Heart right ventricle (tissue), 16 donors: ENCODE measurements at regions not wholly inside any gene's neighbourhood (a gene's known extent, or its start where the extent isn't known, plus 50 kb on each side); places are given as distances from the start of the nearest gene placed in this dataset.

Experiments
- ATAC-seq, 8 donors: fragments of 200-7000 bp; cut with Tn5 transposase; one replicate each; pipeline ENCODE4 v1.9.1; 2020; ENCODE audit warnings: mild to moderate bottlenecking in 8 of 8, moderate library complexity in 8 of 8, moderate number of reproducible peaks in 1 of 8
- DNase-seq, 2 donors: peaks; one replicate each; pipeline ENCODE4 v3.0.0-alpha.2; 2020
- H3K27ac ChIP-seq, 10 donors: fragments of 200-600 bp; sonication (generic) in 2 of 10; one replicate each; pipeline versions ENCODE4 v1.5.0 to v1.8.0; 2020 to 2022; ENCODE audit warnings: mild to moderate bottlenecking in 3 of 10
- H3K27me3 ChIP-seq, 7 donors: fragments of 200-600 bp; one replicate each; pipeline ENCODE4 v1.8.0; 2021 to 2022; ENCODE audit warnings: mild to moderate bottlenecking in 2 of 7
- H3K36me3 ChIP-seq, 9 donors: fragments of 200-600 bp; sonication (generic) in 1 of 9; one replicate each; pipeline versions ENCODE4 v1.5.0 to v1.8.0; 2020 to 2022; ENCODE audit warnings: mild to moderate bottlenecking in 2 of 9
- H3K4me1 ChIP-seq, 9 donors: fragments of 200-600 bp; sonication (generic) in 1 of 9; one replicate each; pipeline versions ENCODE4 v1.5.0 to v1.8.0; 2020 to 2022; ENCODE audit warnings: mild to moderate bottlenecking in 4 of 9
- H3K4me3 ChIP-seq, 10 donors: fragments of 200-600 bp; sonication (generic) in 2 of 10; one replicate each; pipeline versions ENCODE4 v1.5.0 to v1.8.0; 2020 to 2022; ENCODE audit warnings: mild to moderate bottlenecking in 7 of 10, moderate library complexity in 2 of 10
- H3K9me3 ChIP-seq, 11 donors: fragments of 200-600 bp in 10 of 11; sonication (generic) in 2 of 11; one replicate each; pipeline versions ENCODE4 v1.5.0 to v1.8.0; 2013 to 2022; ENCODE audit warnings: mild to moderate bottlenecking in 2 of 11, control low read depth in 1 of 11, moderate library complexity in 1 of 11
- WGBS, 2 donors: extraction: QIAGEN DNeasy Blood & Tissue Kit; methylation state at CpG; one replicate each; pipeline ENCODE4 v1.1.7; 2013; ENCODE audit warnings: inconsistent platforms in 1 of 2; 5-methylcytosine and 5-hydroxymethylcytosine counted together
- intact Hi-C, 10 donors: fragments of 100-400 bp; cut with DNase I; formaldehyde crosslinking; loops; one replicate each; pipeline versions ENCODE4 v1.11.1 to v1.14.2; 2022
- TF ChIP-seq, protein P1 (sequence below), 9 donors: fragments of 200-600 bp; sonication (generic) in 2 of 9; IDR thresholded peaks; one replicate each; pipeline versions ENCODE4 v1.5.0 to v1.8.0; 2021 to 2022; ENCODE audit warnings: antibody characterized with exemption in 9 of 9, mild to moderate bottlenecking in 5 of 9, moderate library complexity in 1 of 9
- donor health status: Arrhythmogenic right ventricular cardiomyopathy.
- donor health status: ischemic (EF 13 %, LVEDD 7.1; RV severe dilation, severe dysfunction).
- donor health status: healthy with polysubstance abuse.
- donor health status: DM: no; HTN: yes; CAD: no.
- donor health status: DM: no; HTN: no; CAD: no.
- donor health status: ischemic (EF 25% LVEDD 6.9; RV normal size, moderate dysfunction).
- donor health status: ischemic (EF 25% LVEDD 5.7; RV mildly dilated, moderate dysfunction).
- donor health status: healthy.
- donor health status: DM: yes; HTN: yes; CAD: no.
- donor health status: Ischemic cardiomyopathy.
- donor health status: ischemic (EF 35%, LVEDD 5.7; RV mildly dilated, moderate dysfunction).
- donor health status: nonischemic (EF 11% LVEDD 7.7; RV severe dilation, severe dysfunction).
- donor health status: DM: yes; HTN: yes; CAD: no.
- donor health status: PGD.
- donor health status: ischemic (EF 29% LVEDD 5.4; RV normal size, mild dysfunction).
- donor health status: nonischemic (EF 23%, LVEDD 6.1; RV moderate dilation, normal function).

DNA sequence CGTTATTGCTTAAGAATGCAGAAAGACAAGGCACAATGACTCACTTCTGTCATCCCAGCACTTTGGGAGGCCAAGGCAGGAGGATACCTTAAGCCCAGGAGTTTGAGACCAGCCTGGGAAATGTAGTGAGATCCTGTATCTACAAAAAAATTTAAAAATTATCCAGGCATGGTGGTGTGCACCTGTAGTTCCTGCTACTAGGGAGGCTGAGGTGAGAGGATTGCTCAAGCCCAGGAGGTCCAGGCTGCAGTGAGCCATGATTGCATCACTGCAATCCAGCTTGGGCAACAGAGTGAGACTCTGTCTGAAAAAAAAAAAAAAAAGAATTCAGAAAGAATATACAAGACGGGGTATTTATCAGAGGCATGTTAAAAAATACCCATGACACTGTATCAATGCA, 182.0 kb upstream of the SPOPL start:
- no peak overlapping the region for H3K4me3 ChIP-seq
- H3K4me1 ChIP-seq, result no peaks in the 10 kb centered on the region
- H3K27ac ChIP-seq, result no peak overlapping the region
- no peaks in the 10 kb centered on the region for H3K36me3 ChIP-seq
- TF ChIP-seq, protein P1, sequence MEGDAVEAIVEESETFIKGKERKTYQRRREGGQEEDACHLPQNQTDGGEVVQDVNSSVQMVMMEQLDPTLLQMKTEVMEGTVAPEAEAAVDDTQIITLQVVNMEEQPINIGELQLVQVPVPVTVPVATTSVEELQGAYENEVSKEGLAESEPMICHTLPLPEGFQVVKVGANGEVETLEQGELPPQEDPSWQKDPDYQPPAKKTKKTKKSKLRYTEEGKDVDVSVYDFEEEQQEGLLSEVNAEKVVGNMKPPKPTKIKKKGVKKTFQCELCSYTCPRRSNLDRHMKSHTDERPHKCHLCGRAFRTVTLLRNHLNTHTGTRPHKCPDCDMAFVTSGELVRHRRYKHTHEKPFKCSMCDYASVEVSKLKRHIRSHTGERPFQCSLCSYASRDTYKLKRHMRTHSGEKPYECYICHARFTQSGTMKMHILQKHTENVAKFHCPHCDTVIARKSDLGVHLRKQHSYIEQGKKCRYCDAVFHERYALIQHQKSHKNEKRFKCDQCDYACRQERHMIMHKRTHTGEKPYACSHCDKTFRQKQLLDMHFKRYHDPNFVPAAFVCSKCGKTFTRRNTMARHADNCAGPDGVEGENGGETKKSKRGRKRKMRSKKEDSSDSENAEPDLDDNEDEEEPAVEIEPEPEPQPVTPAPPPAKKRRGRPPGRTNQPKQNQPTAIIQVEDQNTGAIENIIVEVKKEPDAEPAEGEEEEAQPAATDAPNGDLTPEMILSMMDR (IDR thresholded peaks at IDR 0.05), result no peak
- WGBS, 2 donors, result 74 to 77% methylated on average over 2 of the region's 2 CpGs
- DNase-seq (no peak), ATAC-seq (no peak)
- intact Hi-C loops, result no loop called here
- peaks cover 0 to 9% (median 0%) of the 10 kb centered on the region in 11 donors for H3K9me3 ChIP-seq
- no peaks in the 10 kb centered on the region for H3K27me3 ChIP-seq

DNA sequence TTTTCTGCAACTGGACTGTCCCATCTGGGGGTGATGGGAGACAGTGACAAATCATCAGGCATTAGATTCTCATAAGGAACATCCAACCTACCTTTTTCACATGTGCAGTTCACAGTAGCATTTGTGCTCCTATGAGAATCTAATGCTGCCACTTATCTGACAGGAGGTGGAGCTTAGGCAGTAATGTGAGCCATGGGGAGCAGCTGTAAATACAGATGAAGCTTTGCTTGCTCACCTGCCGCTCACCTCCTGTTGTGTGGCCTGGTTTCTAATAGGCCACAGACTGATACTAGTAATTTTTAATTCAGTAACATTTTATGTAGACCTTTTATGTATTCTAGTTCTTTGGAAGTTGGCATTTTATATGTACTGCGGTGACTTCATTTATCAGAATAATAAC, 180.1 kb upstream of the SPOPL start:
- Histone ChIP-seq H3K27ac (no peak overlapping the region), H3K27me3 (no peaks in the 10 kb centered on the region), H3K36me3 (no peaks in the 10 kb centered on the region), H3K4me1 (no peaks in the 10 kb centered on the region), H3K9me3 (peaks cover 0 to 2% (median 0%) of the 10 kb centered on the region in 11 donors), H3K4me3 (no peak overlapping the region)
- intact Hi-C loops, result no loop called here
- DNase-seq, result no peak
- WGBS, 2 donors, result 93 to 97% methylated on average over 2 of the region's 2 CpGs
- TF ChIP-seq, protein P1 (IDR thresholded peaks at IDR 0.05), result no peak
- no peak for ATAC-seq

DNA sequence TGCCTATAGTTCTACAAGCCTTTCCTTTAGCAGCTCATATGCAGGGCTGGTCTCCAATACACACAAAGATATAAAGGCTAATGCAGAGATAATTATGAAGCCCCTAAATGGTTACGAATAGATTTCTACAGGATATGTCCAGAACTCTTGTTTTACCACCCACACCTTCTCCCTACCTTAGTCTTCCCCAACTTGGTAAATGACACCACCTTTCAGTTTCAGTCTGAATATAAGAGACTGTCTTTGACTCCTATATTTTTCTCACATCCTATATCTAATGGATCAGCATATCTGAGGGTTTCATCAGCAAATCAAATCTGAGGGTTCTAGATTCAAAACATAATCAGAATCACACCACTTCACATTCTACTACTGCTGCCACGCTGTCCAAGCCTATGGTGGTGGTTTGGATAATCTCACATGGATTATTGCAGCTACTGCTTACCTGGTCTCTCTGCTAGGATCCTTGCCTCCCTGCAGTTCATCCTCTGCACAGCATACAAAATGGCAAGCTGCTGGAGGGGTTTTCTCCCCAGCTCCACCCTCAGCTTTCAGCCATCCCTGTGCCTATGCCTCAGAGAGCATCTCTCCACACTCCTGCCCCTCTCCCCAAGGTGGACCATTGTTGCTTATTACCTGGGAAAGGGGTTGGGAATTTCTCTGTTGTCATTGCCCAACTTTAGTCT, 178.0 kb upstream of the SPOPL start:
- H3K36me3 ChIP-seq, result no peaks in the 10 kb centered on the region
- H3K4me3 ChIP-seq, result no peak overlapping the region
- no peaks in the 10 kb centered on the region for H3K27me3 ChIP-seq
- H3K4me1 ChIP-seq, result no peaks in the 10 kb centered on the region
- TF ChIP-seq, protein P1 (IDR thresholded peaks at IDR 0.05), result no peak
- peaks cover 0 to 2% (median 0%) of the 10 kb centered on the region in 11 donors for H3K9me3 ChIP-seq
- H3K27ac ChIP-seq, result no peak overlapping the region
- no peak for DNase-seq
- 93 to 97% methylated on average over 2 of the region's 2 CpGs for WGBS, 2 donors
- no peak for ATAC-seq
- intact Hi-C loops, result no loop called here

DNA sequence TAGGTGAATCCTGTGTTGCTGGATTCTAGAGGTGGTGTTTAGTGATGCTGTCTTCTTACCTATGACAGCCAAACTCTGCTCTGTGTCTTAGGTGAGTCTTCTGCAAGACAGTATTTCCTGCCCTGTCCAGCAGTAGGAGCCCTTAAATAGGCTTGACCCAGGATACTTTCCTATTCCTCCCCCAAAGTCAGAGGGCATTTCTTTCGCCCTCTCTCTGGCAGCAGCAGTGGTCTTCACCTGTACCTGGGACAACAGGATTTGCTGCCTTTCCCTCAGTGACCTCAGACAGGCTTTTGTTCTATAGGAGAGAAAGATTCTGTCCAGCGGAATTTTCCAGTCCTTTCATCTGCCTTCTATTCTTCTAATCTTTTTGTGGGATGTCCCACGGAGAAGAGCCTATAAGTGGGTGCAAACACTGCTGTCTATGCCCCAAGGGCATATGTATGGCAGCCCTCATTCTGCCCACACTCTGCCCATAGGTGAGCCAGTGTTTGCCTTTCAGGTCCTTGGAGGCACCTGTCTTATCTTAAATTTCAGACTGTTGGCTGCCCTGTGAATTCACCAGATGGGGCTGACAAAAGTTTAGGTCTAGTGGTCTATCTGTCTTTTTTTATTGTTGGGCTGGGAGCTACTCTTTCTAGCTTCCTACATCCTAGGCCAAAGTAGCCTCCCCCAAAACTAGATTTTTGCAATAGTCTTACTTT, 177.3 kb upstream of the SPOPL start:
- ATAC-seq (no peak), DNase-seq (no peak)
- no peaks in the 10 kb centered on the region for H3K36me3 ChIP-seq
- H3K27me3 ChIP-seq, result no peaks in the 10 kb centered on the region
- H3K4me3 ChIP-seq, result no peak overlapping the region
- peaks cover 0 to 2% (median 0%) of the 10 kb centered on the region in 11 donors for H3K9me3 ChIP-seq
- H3K4me1 ChIP-seq, result no peaks in the 10 kb centered on the region
- 82 to 88% methylated on average over 3 of the region's 3 CpGs for WGBS, 2 donors
- H3K27ac ChIP-seq, result no peak overlapping the region
- TF ChIP-seq, protein P1 (IDR thresholded peaks at IDR 0.05), result no peak
- intact Hi-C loops, result no loop called here
